Gastrocnemius medialis (tissue), 4 donors: ENCODE measurements at regions not wholly inside any gene's neighbourhood (a gene's known extent, or its start where the extent isn't known, plus 50 kb on each side); places are given as distances from the start of the nearest gene placed in this dataset.

ENCODE experiments used
- POLR2A ChIP-seq, 2 donors: fragments of 450-650 bp; IDR thresholded peaks; one replicate each; pipeline ENCODE4 v1.6.1; 2017; ENCODE audit warnings: antibody characterized with exemption in 2 of 2, mild to moderate bottlenecking in 2 of 2, moderate library complexity in 2 of 2
- TF ChIP-seq, protein P1 (sequence below), 5 experiments: fragments of 450-650 bp in 3 of 5; fragments of 200-600 bp in 2 of 5; sonication (generic) in 2 of 5; IDR thresholded peaks in 4 of 5; conservative IDR thresholded peaks in 1 of 5; 1 replicate in 4 of 5; 2 replicates in 1 of 5; pipeline ENCODE4 v1.5.1; 2016 to 2019; ENCODE audit warnings: antibody characterized with exemption in 5 of 5, mild to moderate bottlenecking in 3 of 5, moderate library complexity in 3 of 5

GRCh38 chr10:6973899-6974298, 393.8 kb upstream of the PRKCQ start:
- TF ChIP-seq POLR2A (IDR thresholded peaks at IDR 0.05) = no peak
- TF ChIP-seq, protein P1, sequence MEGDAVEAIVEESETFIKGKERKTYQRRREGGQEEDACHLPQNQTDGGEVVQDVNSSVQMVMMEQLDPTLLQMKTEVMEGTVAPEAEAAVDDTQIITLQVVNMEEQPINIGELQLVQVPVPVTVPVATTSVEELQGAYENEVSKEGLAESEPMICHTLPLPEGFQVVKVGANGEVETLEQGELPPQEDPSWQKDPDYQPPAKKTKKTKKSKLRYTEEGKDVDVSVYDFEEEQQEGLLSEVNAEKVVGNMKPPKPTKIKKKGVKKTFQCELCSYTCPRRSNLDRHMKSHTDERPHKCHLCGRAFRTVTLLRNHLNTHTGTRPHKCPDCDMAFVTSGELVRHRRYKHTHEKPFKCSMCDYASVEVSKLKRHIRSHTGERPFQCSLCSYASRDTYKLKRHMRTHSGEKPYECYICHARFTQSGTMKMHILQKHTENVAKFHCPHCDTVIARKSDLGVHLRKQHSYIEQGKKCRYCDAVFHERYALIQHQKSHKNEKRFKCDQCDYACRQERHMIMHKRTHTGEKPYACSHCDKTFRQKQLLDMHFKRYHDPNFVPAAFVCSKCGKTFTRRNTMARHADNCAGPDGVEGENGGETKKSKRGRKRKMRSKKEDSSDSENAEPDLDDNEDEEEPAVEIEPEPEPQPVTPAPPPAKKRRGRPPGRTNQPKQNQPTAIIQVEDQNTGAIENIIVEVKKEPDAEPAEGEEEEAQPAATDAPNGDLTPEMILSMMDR (IDR thresholded peaks at IDR 0.05 in 4 of 5, conservative IDR thresholded peaks at IDR 0.05 in 1 of 5) = no peak
